Mesothelial cell of epicardium (in vitro differentiated cells): ENCODE measurements at regions not wholly inside any gene's neighbourhood (a gene's known extent, or its start where the extent isn't known, plus 50 kb on each side); places are given as distances from the start of the nearest gene placed in this dataset.

Experiments
- DNase-seq, 2 experiments: peaks; one replicate each; pipeline ENCODE4 v3.0.0; 2021; ENCODE audit warnings: low spot score in 2 of 2; ENCODE audit not compliant: unreplicated experiment in 2 of 2
- H3K27ac Mint-ChIP-seq: 2 replicates; pipeline ENCODE4 v1.8.0; 2021; ENCODE audit warnings: mixed read lengths
- H3K27me3 Mint-ChIP-seq: 2 replicates; pipeline ENCODE4 v1.8.0; 2021; ENCODE audit warnings: low read depth, mixed read lengths
- H3K36me3 Mint-ChIP-seq: 2 replicates; pipeline ENCODE4 v1.8.0; 2021; ENCODE audit warnings: mixed read lengths
- H3K4me1 Mint-ChIP-seq: 2 replicates; pipeline ENCODE4 v1.8.0; 2021; ENCODE audit warnings: mixed read lengths
- H3K4me3 Mint-ChIP-seq: 2 replicates; pipeline ENCODE4 v1.8.0; 2021; ENCODE audit warnings: mild to moderate bottlenecking, moderate library complexity, mixed read lengths
- H3K9me3 Mint-ChIP-seq: 2 replicates; pipeline ENCODE4 v1.8.0; 2021; ENCODE audit warnings: mixed read lengths
- CTCF ChIP-seq: fragments of 200-600 bp; sonication (generic); IDR thresholded peaks from one replicate; pipeline ENCODE4 v1.5.0; 2021; ENCODE audit warnings: antibody characterized with exemption; ENCODE audit not compliant: unreplicated experiment

GRCh38 chr22:47690586-47690985 lies 928.1 kb downstream of the TBC1D22A start:
- Mint-ChIP-seq H3K4me3 (no peak overlapping the region), H3K9me3 (peaks cover 20% of the 10 kb centered on the region), H3K36me3 (no peaks in the 10 kb centered on the region), H3K27me3 (no peaks in the 10 kb centered on the region), H3K27ac (no peak overlapping the region), H3K4me1 (no peaks in the 10 kb centered on the region)
- TF ChIP-seq CTCF = no peak
- DNase-seq = no peak

GRCh38 chr22:47690166-47690565 lies 927.7 kb downstream of the TBC1D22A start:
- no peak for DNase-seq
- Mint-ChIP-seq H3K27ac (no peak overlapping the region), H3K36me3 (no peaks in the 10 kb centered on the region), H3K4me1 (no peaks in the 10 kb centered on the region), H3K27me3 (no peaks in the 10 kb centered on the region), H3K4me3 (no peak overlapping the region), H3K9me3 (peaks cover 25% of the 10 kb centered on the region)
- no peak for TF ChIP-seq CTCF

GRCh38 chr22:47687776-47688175 lies 925.3 kb downstream of the TBC1D22A start:
- TF ChIP-seq CTCF = no peak
- H3K27me3 Mint-ChIP-seq = no peaks in the 10 kb centered on the region
- no peaks in the 10 kb centered on the region for H3K4me1 Mint-ChIP-seq
- no peak for DNase-seq
- no peaks in the 10 kb centered on the region for H3K36me3 Mint-ChIP-seq
- H3K4me3 Mint-ChIP-seq = no peak overlapping the region
- H3K9me3 Mint-ChIP-seq = peaks cover 44% of the 10 kb centered on the region
- no peak overlapping the region for H3K27ac Mint-ChIP-seq

- no peak overlapping the region for H3K4me3 Mint-ChIP-seq
- H3K9me3 Mint-ChIP-seq = peaks cover 44% of the 10 kb centered on the region
- H3K4me1 Mint-ChIP-seq = no peaks in the 10 kb centered on the region
- H3K36me3 Mint-ChIP-seq = no peaks in the 10 kb centered on the region
- H3K27me3 Mint-ChIP-seq = no peaks in the 10 kb centered on the region
- H3K27ac Mint-ChIP-seq = no peak overlapping the region
- DNase-seq = no peak
- no peak for TF ChIP-seq CTCF
Measured at GRCh38 chr22:47687346-47687655, 924.9 kb downstream of the TBC1D22A start.

GRCh38 chr22:47686594-47687345 lies 924.3 kb downstream of the TBC1D22A start:
- Mint-ChIP-seq H3K4me3 (no peak overlapping the region), H3K27me3 (no peaks in the 10 kb centered on the region), H3K9me3 (peaks cover 44% of the 10 kb centered on the region), H3K4me1 (no peaks in the 10 kb centered on the region), H3K27ac (no peak overlapping the region), H3K36me3 (no peaks in the 10 kb centered on the region)
- no peak for TF ChIP-seq CTCF
- DNase-seq = no peak
